ENCODE measurements at regions not wholly inside any gene's neighbourhood (a gene's known extent, or its start where the extent isn't known, plus 50 kb on each side); places are given as distances from the start of the nearest gene placed in this dataset.

DNA sequence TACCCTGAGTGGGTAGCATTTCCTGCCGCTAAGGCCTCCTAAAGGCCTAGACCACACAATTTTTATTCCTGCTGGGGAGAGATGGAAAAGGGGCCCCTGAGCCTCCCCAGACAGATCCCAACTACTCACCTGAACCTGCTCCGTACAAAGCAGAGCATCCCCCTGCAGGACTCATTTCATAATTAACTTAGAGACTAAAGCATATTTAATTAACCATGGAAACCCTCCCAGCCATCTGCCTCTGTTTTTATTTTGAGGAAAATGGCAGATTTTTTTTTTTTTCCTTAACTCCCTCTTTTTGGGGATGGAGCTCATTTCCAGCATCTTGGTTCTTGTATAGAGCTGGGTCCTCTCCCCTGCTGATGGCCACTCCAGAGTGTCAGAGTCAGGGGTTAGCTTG is 96.5 kb upstream of the CRHR1 start:
- ATAC-seq (ENCODE audit: low read depth) (no peak), DNase-seq (no peak)
- Histone ChIP-seq H4K20me1 (ENCODE audit: control insufficient read depth, insufficient read depth, low read length, poor library complexity, severe bottlenecking) (no peaks in the 10 kb centered on the region), H3K36me3 (replicated peaks in 1 of 2; ENCODE audit: control extremely low read depth in 1 of 2, control insufficient read depth in 1 of 2, extremely low read depth in 1 of 2, insufficient read depth in 2 of 2, low read length in 1 of 2) (no peaks in the 10 kb centered on the region), H3K9ac (ENCODE audit: low read length) (no peak overlapping the region), H3K9me3 (ENCODE audit: control extremely low read depth in 1 of 3, control insufficient read depth in 2 of 3, insufficient read depth in 1 of 3, low read length in 2 of 3) (no peaks in the 10 kb centered on the region), H3K79me2 (ENCODE audit: control insufficient read depth, insufficient read depth, low read length) (no peaks in the 10 kb centered on the region), H3K4me1 (ENCODE audit: control insufficient read depth in 2 of 2, insufficient read depth in 2 of 2, low read length in 2 of 2) (no peaks in the 10 kb centered on the region), H2AFZ (ENCODE audit: insufficient read depth, low read depth, low read length, poor library complexity, severe bottlenecking) (no peak overlapping the region), H3K4me3 (ENCODE audit: control extremely low read depth in 1 of 5, extremely low read depth in 1 of 5, insufficient read depth in 1 of 5, low read depth in 2 of 5, low read length in 4 of 5) (no peak overlapping the region), H3K27ac (ENCODE audit: low read length in 2 of 2) (no peak overlapping the region), H3K4me2 (replicated peaks; ENCODE audit: low read depth, low read length, poor library complexity, severe bottlenecking) (no peak overlapping the region), H3K27me3 (replicated peaks in 1 of 4; ENCODE audit: control extremely low read depth in 1 of 4, control insufficient read depth in 3 of 4, insufficient read depth in 4 of 4, low read length in 3 of 4) (peaks cover 0 to 14% (median 6%) of the 10 kb centered on the region in 4 experiments)
- Mint-ChIP-seq H3K4me3 (no peak overlapping the region), H3K27ac (no peak overlapping the region), H3K4me1 (no peaks in the 10 kb centered on the region), H3K9me3 (ENCODE audit: insufficient read depth) (no peaks in the 10 kb centered on the region), H3K27me3 (peaks cover 46% of the 10 kb centered on the region)
- ChIA-PET POLR2A (interaction anchor here (0.6 kb wide), 1 partner anchor 494 kb away, joined by 4 read pairs; no protein-coding TSS in a partner anchor), CTCF (no interaction called here)
- intact Hi-C loops (cut with micrococcal nuclease): no loop called here
- TF ChIP-seq CTCF (IDR thresholded peaks at IDR 0.05): no peak
- no peak for TF ChIP-seq EZH2 (IDR thresholded peaks at IDR 0.05; ENCODE audit: borderline replicate concordance, insufficient read depth, low read depth, low read length, poor library complexity, severe bottlenecking)
- WGBS (ENCODE audit: insufficient coverage): no CpG with 5 or more reads among the region's 2 CpGs

DNA sequence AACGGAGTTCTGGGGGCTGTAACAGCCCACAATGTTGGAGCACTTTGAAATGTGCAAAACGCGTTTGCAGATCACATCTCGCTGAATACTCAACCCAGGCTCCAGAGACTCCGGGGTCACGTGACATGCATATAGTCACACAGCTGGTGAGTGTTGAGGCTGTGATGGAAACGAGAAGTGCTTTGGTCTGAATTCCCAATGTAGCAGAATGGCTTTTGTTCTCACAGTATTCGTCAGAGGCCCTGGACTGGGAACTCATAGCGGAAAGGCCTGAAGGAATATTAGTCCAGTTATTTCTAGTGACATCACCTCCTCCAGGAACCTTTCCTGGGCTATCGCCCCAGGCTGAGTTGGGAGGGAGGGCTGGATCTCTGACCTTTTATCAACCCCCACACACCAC is 95.8 kb upstream of the CRHR1 start:
- ChIA-PET CTCF (no interaction called here), POLR2A (no interaction called here)
- no peak overlapping the region for H3K9ac ChIP-seq (ENCODE audit: low read length)
- Mint-ChIP-seq H3K27ac (no peak overlapping the region), H3K4me1 (no peaks in the 10 kb centered on the region), H3K4me3 (no peak overlapping the region), H3K27me3 (peaks cover 47% of the 10 kb centered on the region), H3K9me3 (ENCODE audit: insufficient read depth) (no peaks in the 10 kb centered on the region)
- H3K27ac ChIP-seq (ENCODE audit: low read length in 2 of 2): no peak overlapping the region
- DNase-seq: no peak
- no peaks in the 10 kb centered on the region for H3K9me3 ChIP-seq (ENCODE audit: control extremely low read depth in 1 of 3, control insufficient read depth in 2 of 3, insufficient read depth in 1 of 3, low read length in 2 of 3)
- no peak overlapping the region for H3K4me2 ChIP-seq (replicated peaks; ENCODE audit: low read depth, low read length, poor library complexity, severe bottlenecking)
- no peak overlapping the region for H2AFZ ChIP-seq (ENCODE audit: insufficient read depth, low read depth, low read length, poor library complexity, severe bottlenecking)
- H3K4me3 ChIP-seq (ENCODE audit: control extremely low read depth in 1 of 5, extremely low read depth in 1 of 5, insufficient read depth in 1 of 5, low read depth in 2 of 5, low read length in 4 of 5): no peak overlapping the region
- no peaks in the 10 kb centered on the region for H4K20me1 ChIP-seq (ENCODE audit: control insufficient read depth, insufficient read depth, low read length, poor library complexity, severe bottlenecking)
- H3K27me3 ChIP-seq (replicated peaks in 1 of 4; ENCODE audit: control extremely low read depth in 1 of 4, control insufficient read depth in 3 of 4, insufficient read depth in 4 of 4, low read length in 3 of 4): peaks cover 0 to 14% (median 6%) of the 10 kb centered on the region in 4 experiments
- no peaks in the 10 kb centered on the region for H3K79me2 ChIP-seq (ENCODE audit: control insufficient read depth, insufficient read depth, low read length)
- no peak for ATAC-seq (ENCODE audit: low read depth)
- intact Hi-C loops (cut with micrococcal nuclease): no loop called here
- H3K4me1 ChIP-seq (ENCODE audit: control insufficient read depth in 2 of 2, insufficient read depth in 2 of 2, low read length in 2 of 2): no peaks in the 10 kb centered on the region
- WGBS (ENCODE audit: insufficient coverage): 80% methylated on average over 7 of the region's 10 CpGs
- TF ChIP-seq EZH2 (IDR thresholded peaks at IDR 0.05; ENCODE audit: borderline replicate concordance, insufficient read depth, low read depth, low read length, poor library complexity, severe bottlenecking): no peak
- TF ChIP-seq CTCF (IDR thresholded peaks at IDR 0.05): no peak
- H3K36me3 ChIP-seq (replicated peaks in 1 of 2; ENCODE audit: control extremely low read depth in 1 of 2, control insufficient read depth in 1 of 2, extremely low read depth in 1 of 2, insufficient read depth in 2 of 2, low read length in 1 of 2): no peaks in the 10 kb centered on the region
